GM12875 (cell line): ENCODE measurements at regions not wholly inside any gene's neighbourhood (a gene's known extent, or its start where the extent isn't known, plus 50 kb on each side); places are given as distances from the start of the nearest gene placed in this dataset.

ENCODE experiments used
- H3K4me3 ChIP-seq: one replicate; pipeline ENCODE4 v1.5.1; 2011; ENCODE audit warnings: low read depth, low read length, control low read depth
- TF ChIP-seq, protein P1 (sequence below): IDR thresholded peaks from 2 replicates; pipeline ENCODE4 v1.5.1; 2011; ENCODE audit warnings: low read depth, mild to moderate bottlenecking, control low read depth, inconsistent platforms, low read length, moderate library complexity, borderline replicate concordance; ENCODE audit not compliant: insufficient read depth

DNA sequence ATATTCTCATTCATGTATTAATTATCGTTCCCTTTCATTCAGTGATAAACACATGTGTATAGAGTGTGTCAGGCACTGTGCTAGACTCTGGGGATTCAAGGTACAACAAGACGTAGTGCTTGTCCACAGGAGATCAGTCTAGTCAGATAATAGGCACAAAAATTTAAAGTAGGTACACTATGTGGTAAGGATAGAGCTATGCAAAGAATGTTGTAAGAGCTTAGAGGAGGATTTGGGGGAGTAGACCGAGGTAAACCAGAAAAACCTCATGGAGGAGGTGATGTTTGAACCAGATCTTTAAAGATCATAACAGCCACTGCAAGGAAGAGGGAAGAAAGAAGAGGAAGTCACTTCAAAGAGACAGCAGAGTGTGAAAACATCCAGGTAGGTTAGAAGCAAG is 256.9 kb upstream of the DDX18 start:
- TF ChIP-seq, protein P1, sequence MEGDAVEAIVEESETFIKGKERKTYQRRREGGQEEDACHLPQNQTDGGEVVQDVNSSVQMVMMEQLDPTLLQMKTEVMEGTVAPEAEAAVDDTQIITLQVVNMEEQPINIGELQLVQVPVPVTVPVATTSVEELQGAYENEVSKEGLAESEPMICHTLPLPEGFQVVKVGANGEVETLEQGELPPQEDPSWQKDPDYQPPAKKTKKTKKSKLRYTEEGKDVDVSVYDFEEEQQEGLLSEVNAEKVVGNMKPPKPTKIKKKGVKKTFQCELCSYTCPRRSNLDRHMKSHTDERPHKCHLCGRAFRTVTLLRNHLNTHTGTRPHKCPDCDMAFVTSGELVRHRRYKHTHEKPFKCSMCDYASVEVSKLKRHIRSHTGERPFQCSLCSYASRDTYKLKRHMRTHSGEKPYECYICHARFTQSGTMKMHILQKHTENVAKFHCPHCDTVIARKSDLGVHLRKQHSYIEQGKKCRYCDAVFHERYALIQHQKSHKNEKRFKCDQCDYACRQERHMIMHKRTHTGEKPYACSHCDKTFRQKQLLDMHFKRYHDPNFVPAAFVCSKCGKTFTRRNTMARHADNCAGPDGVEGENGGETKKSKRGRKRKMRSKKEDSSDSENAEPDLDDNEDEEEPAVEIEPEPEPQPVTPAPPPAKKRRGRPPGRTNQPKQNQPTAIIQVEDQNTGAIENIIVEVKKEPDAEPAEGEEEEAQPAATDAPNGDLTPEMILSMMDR: no peak
- H3K4me3 ChIP-seq: no peak overlapping the region

DNA sequence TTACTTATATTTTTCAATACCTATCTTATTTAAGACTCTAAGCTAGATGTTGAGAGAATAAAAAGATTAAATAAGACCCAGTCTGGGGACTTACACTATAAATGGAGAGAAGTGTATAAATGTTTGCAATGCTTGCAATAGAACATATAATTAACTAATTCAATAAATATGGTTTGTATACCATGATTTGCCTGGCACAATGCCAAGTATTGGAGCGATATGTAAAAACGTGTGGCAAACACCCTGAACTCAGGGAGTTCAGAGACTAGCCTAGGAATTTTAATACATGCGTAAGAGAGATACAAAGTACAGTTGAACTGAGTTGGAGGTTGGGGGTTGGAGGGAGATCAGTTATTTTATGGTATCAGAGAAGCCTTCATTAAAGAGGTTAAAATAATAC is 251.8 kb upstream of the DDX18 start:
- TF ChIP-seq, protein P1: no peak
- H3K4me3 ChIP-seq: no peak overlapping the region

DNA sequence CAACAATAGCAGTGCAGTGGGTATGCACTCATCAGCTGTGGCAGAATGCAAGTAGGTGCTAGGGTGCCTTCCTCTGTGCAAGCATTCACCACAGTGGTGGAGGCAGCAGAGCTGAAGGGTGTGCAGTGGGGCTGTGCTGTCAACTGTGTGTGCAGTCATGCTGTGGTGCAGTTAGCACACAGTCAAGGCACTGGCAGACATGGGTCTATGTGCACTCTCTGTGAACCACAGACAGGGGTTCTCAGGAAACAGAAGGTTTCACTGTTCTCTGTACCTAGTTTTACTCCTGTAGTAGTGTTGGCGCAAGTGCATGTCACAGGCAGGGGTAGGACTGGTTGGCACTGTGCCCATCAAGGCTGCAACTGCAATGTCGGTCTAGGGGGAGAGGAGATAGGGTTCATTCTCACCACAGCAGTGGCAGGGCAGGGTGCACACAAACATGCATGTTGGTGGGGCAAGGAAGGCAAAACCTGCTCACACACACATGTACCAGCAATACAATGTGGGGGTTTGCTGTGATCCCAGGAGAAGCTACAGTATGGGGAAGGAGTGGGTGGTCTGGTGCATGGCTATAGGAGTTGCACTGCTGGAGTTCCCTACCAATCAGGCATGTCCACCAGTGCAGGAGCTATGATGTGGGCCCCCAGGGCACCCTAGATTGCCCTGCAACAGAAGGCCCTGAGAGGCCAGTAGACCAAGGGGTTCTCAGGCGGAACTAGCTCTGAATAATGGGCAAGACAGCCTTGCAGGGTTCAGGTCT is 242.7 kb upstream of the DDX18 start:
- H3K4me3 ChIP-seq: no peak overlapping the region
- TF ChIP-seq, protein P1: no peak

DNA sequence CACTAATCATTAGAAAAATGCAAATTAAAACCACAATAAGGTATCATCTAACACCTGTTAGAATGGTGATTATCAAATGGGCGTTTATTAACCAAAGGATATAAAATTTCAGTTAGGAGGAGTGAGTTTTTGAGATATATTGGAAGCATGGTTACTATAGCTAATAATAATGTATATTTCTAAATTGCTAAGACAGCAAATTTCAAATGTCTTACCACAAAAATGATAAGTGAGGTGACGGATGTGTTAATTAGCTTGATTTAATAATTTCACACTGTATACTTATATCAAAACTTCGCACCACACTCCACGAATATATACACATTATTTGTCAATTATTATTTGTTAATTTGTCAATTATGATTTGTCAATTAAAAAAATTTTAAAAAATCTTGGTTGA is 227.2 kb upstream of the DDX18 start:
- TF ChIP-seq, protein P1: no peak
- no peak overlapping the region for H3K4me3 ChIP-seq

DNA sequence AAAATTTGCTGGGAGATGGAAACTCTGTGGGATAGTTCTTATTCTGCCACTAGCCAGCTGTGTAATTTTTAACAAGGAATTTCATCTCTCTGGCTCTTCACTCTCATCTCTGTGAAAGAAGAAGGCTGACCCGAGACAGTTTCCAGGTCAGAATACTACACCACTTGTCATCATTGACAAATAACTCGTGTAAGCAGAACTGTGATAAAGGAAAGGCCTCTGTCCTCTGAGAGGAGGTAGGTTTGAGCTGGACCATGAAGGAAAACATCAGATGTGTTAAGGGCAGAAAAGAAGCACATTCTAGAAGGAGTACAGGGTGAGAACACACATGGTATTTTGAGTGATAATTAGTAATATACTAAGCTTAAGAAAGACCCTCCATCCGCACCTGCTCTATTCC is 211.4 kb upstream of the DDX18 start:
- H3K4me3 ChIP-seq: no peak overlapping the region
- TF ChIP-seq, protein P1: no peak

DNA sequence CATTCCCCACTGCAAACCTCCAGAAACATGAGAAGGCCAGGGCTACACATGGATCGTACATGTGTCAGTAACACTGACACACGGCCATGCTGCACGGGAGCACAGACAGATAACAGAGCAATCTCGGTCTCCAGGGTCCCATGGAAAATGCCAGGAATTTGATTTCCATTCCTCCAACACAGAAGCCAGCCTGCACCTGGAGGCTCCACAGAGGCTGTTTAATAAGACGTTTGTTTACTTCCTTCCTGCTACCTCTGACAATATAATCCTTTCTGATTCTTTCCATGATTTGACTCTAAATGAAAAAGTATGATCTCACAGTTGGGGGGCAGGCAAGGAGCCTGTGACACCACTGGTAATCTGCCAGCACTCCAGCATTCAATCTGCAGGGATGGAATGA is 210.9 kb upstream of the DDX18 start:
- TF ChIP-seq, protein P1: no peak
- no peak overlapping the region for H3K4me3 ChIP-seq

DNA sequence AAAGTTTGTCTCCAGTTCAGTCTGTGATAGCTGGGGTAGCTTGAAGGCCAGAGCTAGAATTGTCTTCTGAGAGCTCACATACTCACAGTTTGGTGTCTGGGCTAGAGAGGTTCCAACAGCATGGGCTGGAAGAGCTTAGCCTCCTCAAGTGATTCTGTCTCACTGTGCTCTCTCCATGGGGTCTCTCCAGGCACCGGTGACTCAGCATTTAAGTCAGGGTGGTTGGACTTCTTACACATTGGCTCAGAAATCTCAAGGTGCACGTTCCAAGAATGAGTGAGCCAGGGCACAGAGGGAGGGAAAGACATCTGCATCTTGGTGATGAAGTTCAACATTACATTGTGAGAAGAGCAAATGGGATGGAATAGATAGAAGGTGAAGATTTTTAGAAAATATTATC is 207.3 kb upstream of the DDX18 start:
- TF ChIP-seq, protein P1: no peak
- H3K4me3 ChIP-seq: no peak overlapping the region
